SK-MEL-5 (cell line): ENCODE measurements at regions not wholly inside any gene's neighbourhood (a gene's known extent, or its start where the extent isn't known, plus 50 kb on each side); places are given as distances from the start of the nearest gene placed in this dataset.
A peak's percentile ranks its signal among the peaks of the same experiment; 100 is the strongest.

Experiments
- DNase-seq: peaks from one replicate; pipeline ENCODE4 v3.0.0-alpha.2; 2016; ENCODE audit warnings: low read depth, low spot score
- in situ Hi-C: cut with HindIII; loops from 2 replicates; pipeline ENCODE4 v1.10.0; 2016; ENCODE audit warnings: low sequenced_read_pairs, high pct_unique_total_duplicates, low pct_unique_long_range_greater_than_20kb

DNA sequence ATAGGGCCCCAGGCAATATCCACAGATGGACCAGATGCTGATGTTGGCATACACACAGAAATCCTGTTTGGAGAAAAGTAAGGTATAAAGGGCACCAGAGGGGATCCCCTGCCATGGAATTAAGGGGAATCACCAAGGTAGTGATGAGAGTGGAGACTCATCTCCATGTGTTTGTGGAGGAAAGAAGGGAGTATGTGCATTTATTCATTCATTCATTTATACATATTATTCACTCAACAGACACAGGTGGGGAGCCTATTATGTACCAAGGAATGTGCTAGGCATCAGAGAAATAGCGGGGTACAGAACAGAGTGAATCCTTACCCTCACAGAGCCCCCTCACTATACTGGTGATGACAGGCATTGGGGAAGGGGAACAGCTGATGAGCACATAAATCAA is 116.8 kb upstream of the IL12B start:
- no peak for DNase-seq
- in situ Hi-C loops = no loop called here

GRCh38 chr5:159448841-159449407 is 118.6 kb upstream of the IL12B start:
- in situ Hi-C loops = no loop called here
- no peak for DNase-seq

GRCh38 chr5:159449925-159450324 is 119.6 kb upstream of the IL12B start:
- in situ Hi-C loops = no loop called here
- no peak for DNase-seq

DNA sequence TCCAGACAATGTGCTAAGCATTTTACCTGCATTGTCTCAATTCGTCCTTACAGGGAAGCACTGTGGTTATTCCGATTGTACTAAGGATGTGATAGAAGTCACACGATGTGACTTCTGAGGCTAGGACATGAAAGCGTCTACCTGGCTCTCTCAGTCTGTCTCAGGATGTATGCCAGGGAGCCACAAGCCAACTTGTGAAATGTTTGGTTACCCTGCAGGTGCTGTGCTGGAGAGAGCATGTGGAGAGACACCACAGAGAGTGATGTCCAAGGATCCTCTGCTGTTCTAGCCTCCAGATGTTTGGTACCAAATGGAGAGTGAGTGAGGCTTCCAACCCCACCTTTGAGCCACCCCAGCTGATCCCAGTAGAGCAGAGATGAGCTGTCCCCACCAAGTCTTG is 120.1 kb upstream of the IL12B start:
- DNase-seq = no peak
- in situ Hi-C loops = no loop called here

DNA sequence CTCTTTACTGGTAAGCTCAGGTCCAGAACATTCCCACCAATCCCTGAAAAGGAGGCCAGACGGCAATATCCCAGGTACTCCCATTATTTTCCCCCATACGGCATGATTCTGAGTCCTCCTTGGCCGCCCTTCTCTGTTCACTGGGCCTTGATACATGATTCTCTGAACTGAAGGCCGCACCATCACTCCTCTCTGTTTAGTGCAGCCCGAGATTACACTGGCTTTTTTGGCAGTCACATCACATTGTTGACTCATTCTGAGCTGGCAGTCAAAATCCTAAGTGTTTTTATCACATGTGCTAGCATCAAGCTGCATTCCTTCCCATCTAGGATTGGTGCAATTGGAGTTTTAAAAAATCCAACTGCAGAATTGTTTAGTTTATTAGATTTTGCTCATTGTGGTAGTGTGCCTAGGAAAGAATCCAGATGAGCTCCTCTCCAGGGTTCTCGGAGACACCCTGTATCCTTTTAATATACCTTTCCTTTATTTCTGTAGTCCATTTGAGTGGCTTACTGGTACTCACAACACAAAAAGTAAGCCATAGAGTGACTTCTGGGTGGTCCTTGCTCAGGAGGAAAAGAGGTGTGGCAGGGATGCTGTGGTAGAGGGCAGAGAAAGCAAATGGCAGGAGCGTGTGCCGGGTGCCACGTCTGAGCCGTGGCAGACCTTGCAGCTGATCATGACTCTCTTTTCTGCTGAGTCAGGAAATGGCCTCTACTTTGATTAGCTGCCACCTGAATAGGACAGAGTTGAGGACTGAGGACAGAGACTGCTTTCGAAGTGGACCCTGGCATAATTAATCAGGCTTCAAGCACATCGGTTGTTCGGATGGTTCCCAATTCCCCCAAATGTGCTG is 121.1 kb upstream of the IL12B start:
- in situ Hi-C loops = no loop called here
- DNase-seq = no peak

DNA sequence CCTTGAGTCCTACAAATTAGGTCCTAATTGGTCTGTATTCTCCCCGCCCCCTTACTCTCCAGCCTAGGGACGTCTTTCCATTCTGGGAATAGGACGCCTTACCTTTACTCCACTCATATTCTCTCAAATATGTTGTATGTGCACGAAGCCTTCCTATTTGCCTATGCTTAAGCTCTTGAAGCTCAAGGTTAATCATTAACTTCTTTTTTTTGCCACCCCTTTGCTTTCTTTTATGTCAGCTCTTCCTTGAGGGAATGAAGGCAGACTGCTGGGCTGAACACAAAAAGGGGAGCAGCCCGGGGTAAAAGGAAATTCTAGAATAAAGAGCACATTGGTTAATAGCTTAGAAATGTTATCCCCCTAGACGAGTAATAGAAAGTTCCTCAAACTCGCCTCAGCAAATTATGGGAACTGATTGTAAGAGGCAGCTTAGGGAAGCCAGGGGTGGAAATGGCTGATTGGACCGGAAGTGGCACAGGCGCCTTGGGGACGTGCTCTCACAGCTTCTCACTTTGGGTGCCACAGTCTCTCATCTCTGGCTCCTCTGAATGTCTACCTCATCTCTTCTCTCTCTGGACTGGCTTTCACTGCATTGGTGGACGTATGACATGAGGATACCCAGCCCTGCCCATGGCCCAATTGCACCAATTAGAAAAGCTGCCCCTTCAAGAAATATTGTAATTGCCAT is 122.3 kb upstream of the IL12B start:
- in situ Hi-C loops = no loop called here
- DNase-seq = no peak

DNA sequence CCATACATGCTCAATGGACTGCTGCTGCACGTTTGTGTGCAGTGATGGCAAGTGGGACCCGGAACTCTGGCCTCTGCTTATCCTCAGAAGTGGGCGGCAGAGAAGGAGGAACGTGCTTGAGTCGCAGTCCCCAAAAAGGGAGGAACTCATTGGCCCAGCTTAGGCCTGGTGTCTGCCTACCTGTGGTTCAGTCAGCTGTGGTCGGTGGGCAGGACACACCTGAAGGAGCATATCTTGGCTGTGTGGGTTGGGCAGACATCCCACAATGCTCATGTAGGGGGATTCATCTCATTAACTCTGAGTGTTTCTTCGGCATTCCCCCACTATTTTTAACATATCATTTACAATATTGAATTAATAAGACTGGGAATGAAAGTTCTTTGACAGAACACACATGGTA is 122.9 kb upstream of the IL12B start:
- in situ Hi-C loops = no loop called here
- no peak for DNase-seq

GRCh38 chr5:159456261-159456660 is 126.0 kb upstream of the IL12B start:
- no peak for DNase-seq
- in situ Hi-C loops = no loop called here

- DNase-seq = no peak
- in situ Hi-C loops = no loop called here
These were observed 126.6 kb upstream of the IL12B start for GRCh38 chr5:159456722-159457465.

- DNase-seq = no peak
- in situ Hi-C loops = no loop called here
These were observed 128.0 kb upstream of the IL12B start for GRCh38 chr5:159458217-159458711.

- in situ Hi-C loops = no loop called here
- no peak for DNase-seq
These were observed 128.9 kb upstream of the IL12B start for GRCh38 chr5:159459132-159459627.

- peak; percentile 56 for DNase-seq
These were observed 129.8 kb upstream of the IL12B start for GRCh38 chr5:159459951-159460538.

GRCh38 chr5:159463590-159464321 is 133.5 kb upstream of the IL12B start:
- in situ Hi-C loops = no loop called here
- DNase-seq = no peak

More at GRCh38 chr5:159459951-159460538, 129.8 kb upstream of the IL12B start:
- in situ Hi-C loops = no loop called here

DNA sequence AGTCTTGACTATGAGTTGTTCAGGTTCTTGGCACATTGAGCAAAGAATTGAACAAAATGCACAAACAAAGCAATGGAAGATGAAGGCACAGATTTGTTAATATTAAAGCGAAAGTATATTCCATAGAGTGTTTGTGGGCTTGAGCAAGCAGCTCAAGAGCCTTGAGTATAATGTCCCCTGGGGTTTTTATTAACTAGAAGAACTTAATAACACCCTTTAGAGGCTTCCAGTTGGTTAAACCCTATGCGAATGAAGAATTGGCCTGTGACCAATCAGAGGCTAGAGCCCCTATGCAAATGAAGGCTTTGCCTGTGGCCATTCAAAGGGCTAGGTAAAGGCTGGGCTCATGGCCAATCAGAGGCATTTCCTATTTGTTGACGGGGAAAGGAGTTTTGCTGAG is 135.3 kb upstream of the IL12B start:
- no peak for DNase-seq
- in situ Hi-C loops = no loop called here

GRCh38 chr5:159467666-159468065 is 137.4 kb upstream of the IL12B start:
- in situ Hi-C loops = no loop called here
- DNase-seq = no peak

GRCh38 chr5:159469496-159470372 is 139.4 kb upstream of the IL12B start:
- in situ Hi-C loops = no loop called here
- no peak for DNase-seq
